Renal cortical epithelial cell (primary cell): ENCODE measurements at regions not wholly inside any gene's neighbourhood (a gene's known extent, or its start where the extent isn't known, plus 50 kb on each side); places are given as distances from the start of the nearest gene placed in this dataset.
"Not testable (repeated sequence)": the region's sequence is repeated elsewhere in the genome, so short reads cannot be mapped to it uniquely, and the experiment has no call there.

Source experiments
- DNase-seq: peaks from one replicate; pipeline ENCODE4 v3.0.0-alpha.2; 2011; ENCODE audit warnings: low read depth

DNA sequence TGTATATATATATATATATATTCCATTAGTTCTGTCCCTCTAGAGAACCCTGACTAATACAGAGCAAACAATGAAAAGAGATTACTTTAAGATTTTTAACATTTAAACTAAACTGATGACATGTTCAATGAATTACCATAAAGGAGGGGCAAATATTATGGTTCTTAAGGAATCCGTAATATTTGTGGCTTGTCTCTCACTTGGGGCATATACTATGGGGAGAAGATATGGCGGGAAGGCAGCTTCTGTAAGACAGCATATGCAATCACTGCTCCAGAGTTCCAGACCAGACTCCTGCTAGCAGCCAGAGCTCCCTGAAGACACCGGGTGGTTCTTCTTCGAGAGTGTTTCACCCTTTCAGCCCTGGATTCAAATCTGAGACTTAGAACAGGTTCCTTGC is 321.1 kb upstream of the NT5E start:
- no peak for DNase-seq

DNA sequence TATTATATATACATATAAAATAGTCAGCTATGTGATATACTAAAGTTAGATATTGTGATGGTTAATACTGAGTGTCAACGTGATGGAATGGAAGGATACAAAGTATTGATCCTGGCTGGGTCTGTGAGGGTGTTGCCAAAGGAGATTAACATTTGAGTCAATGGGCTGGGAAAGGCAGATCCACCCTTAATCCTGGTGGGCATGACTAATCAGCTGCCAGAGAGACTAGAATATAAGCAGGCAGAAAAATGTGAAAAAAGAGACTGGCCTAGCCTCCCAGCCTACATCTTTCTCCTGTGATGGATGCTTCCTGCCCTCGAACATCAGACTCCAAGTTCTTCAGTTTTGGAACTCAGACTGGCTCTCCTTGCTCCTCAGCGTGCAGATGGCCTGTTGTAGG is 321.6 kb upstream of the NT5E start:
- not testable (repeated sequence) for DNase-seq

DNA sequence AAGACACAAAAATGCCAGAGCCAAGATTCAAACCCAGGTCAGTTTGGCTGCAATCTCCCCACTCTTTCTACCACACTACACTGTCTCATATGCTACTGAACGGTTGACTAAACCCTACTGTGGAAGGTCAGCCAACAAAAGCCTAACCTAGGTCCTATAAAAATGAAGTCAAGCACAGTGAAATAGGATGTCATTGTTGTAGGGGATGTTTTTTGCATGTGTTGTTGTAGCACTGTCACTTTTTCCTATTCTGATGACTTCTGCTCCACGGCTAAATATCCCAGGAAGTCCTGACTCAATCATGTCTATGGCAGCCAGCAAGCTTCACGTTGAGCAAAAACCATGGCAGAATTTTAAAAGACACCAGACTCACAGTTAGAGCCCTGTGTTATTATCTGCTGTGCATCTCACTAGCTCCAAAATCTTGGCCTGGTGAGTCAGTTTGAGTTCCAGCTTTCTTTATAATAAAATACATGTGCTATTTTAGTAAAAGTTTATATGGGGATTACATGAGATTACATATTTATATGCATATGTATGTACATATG is 322.1 kb upstream of the NT5E start:
- no peak for DNase-seq

DNA sequence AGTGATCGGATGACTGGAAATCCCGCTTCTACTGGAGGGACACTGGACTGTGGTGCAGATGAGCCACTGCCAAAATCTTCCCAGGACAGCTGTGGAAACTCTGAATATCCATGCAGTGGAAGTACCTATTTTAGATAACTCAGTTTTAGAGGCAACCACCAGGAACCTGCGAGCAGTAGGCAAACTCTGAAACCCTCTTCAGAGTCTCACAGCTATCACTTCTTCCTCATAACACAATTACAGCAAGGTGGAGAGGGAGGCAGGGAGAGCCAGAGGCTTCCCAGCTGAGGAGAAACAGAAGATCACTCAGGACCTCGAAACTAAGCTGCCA is 322.8 kb upstream of the NT5E start:
- DNase-seq: no peak

DNA sequence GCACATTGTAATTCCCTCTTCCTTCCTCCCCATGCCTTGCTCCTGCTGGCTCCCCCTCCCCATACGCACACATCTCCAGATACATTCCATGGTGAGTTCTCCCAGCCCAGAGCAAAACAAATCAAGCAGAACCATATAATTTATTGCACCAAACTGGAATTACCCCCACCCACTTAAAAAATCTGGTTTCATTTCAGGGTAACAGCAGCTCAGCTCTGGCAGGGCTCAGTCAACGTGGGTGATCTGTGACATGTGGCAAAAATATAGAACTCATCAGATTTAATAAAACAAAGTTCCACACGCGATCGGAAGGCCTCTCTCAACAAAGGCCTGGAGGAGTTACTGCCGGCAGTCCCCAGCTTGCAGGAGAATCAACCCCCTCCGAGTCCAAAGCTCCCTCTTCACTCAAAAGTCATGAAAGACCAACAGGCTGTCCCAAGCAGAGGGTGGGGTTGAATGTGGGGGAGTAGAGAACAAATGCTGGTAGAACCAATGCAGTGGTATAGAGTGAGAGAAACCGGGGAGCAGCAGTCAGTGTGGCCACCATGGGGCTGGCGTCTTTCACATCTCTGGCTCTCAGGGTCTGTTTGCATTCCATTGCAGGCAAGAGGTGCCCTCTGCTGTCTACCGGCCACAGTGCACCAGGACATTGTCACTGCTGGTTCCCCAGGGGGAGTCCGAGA is 323.3 kb upstream of the NT5E start:
- DNase-seq: peak; percentile 33

DNA sequence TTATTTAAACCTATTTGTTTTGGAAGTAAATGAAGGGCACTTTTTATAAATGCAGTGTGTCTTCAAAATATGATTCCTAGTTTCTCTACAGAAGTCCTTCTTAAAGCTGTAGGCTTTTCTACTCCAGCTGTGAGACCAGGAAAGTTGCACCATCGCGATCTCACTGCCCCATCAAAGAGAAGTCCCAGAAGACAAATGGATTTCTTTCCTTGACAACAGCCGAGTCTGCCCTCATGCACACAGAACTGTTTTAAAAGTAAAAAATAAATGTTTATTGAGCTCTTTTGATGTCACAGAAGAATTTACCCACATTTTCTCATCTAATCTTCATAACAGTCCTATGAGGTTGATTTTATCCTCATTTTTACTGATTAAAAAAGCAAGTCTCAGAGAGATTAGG is 324.4 kb upstream of the NT5E start:
- no peak for DNase-seq

DNA sequence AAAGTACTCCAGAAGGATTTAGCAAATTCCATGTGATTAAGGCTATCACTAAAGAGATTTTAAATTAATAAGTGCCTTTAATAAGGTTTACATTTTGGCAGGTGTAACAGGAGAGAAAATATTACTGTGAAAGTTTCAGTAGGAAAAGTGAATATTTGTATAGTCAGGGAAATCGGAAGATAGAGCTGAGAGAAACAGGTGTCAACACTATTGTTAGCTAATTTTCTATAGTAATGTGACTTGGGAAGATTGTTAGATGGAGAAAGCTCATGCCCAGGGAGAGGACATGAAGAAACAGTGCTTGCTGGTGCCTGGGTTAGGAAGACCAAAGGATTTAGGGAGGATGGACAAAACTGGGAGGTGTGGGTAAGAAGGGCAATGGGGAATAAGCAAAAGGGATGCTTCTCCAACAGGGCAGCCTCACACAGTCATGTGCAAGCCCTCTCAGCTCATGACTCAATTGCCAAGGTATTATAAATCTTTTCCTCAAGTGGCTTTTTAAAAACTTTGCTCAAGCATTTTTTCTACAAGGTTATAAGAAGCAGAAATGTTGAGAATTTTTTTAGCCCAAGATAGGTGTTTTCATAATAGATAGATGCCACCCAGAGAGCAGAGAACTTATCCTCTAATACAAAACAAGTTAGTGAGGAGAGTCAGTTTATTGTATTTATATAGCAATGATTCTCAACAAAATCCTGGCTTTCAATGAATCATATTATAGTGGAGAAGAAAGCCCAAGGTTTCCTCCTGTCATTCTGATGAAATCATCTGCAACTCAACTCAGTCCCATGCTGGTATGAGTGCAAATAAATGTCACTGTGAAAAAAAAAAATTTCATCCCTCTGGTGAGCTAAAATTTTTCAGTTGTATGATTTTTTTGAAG is 325.2 kb upstream of the NT5E start:
- no peak for DNase-seq

DNA sequence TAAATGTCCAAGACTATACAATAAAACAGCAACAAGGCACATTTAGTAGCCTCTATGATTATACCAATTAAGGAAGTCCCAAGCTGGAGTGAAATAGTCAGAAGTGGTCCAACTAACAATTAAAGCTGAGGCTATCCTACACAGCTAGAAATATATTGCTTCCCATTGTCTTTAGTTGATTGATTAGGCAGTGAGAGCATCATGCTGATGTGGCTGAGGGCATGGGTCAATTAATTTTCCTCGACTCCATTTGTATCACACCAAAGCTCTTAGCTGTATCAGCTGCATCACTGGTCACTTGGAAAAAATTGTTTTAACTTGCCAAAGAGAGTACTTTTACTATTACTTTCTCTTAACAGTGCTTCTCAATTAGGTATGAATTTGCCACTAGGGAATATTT is 328.7 kb upstream of the NT5E start:
- no peak for DNase-seq

DNA sequence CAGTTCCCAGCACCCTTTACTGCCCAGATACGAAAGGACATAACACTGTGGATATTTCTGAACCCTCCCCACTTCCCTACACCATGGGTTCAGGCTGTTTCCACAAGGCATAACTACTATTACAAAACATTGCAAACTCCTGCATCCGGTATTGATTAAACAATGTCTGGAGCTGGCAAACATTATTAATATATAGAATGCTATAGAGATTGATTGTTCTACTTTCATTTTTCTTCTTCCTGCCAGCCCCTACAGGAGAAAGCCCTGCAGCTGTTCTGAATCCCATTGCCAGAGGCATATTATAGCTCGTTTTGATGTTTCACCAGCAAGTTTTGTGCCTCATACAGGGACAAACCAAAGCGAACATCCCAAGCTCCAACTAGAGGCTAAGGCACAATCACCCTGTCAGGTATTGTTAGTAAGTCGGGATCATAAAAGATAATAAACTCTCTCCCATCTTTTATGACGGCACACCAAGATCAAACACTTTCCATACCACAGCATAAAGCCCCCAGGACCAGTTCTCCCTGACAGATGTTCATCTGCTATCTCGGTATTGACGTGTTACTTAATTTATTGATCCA is 331.1 kb upstream of the NT5E start:
- no peak for DNase-seq

DNA sequence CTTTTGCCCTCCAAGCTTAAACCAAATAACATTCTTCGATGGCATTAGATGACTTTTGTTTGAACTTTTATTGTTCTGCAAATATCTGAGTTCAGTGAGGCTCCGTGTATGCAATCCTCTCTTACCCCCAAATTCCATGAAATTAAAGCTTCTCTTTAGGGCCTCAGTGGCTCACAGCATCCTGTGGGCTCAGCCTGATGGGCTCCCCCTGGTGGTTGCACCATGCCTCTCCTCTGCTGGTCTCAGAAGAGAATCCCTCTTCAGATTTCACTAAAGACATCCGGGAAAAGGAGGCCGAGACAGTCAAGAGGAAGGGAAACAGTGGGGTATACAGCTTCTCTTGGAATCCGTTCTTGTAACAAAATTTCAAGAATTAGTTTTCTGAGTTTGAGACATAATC is 331.6 kb upstream of the NT5E start:
- DNase-seq: no peak

DNA sequence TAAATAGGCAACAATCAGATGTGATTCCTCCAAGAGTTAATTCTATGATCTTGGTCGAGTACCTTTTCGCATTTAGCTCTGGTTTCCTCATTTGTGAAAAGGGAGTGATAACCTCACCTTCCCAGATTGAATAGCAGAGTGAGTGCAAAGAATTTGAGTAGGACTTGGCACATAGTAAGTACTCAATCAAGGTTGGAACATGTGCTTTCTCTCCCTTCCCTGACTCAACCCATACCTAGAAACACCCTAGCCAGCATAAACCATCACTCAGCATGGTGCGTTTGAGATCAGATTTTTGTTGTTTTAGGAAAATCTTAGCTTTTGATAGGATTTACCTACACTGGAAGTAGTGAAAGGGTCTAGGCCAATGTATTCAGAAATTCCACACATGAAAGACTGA is 333.4 kb upstream of the NT5E start:
- no peak for DNase-seq

DNA sequence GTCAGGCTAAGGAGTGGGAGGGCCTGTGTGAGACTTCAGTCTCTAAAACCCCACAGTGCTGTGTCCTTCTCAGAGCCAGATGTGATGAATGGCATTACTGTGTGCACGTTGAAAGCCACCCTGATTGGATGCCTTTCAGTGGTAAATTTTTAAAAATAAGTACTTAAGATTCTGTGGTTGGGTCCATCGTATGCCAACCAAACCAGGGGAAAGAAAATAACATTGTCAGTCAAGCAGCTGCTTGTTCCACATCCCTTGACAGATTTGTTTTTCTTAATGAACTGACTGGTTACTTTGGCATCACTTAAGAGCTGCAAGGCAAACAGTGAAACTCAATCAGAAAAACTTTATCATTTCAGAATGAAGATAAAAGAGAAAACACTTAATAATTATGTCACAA is 334.0 kb upstream of the NT5E start:
- DNase-seq: no peak

DNA sequence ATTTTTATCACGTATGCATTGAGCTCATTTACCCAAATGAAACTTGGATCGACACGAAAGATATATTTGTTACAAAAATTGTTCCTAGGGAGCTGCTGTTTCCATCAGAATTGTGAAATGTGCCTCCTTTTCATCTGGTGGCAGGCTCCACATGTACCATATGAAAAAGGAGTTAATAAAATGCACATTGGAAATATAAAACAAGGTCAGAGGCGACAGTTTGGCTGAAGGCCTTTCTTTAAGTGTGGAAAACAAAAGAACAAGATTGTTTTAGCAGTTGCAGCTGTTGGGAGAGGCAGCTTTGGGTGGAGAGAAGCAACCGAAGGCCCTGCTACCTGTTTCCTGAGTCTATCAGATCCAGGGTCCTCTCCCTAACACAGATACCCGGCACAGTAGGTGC is 334.5 kb upstream of the NT5E start:
- DNase-seq: no peak

DNA sequence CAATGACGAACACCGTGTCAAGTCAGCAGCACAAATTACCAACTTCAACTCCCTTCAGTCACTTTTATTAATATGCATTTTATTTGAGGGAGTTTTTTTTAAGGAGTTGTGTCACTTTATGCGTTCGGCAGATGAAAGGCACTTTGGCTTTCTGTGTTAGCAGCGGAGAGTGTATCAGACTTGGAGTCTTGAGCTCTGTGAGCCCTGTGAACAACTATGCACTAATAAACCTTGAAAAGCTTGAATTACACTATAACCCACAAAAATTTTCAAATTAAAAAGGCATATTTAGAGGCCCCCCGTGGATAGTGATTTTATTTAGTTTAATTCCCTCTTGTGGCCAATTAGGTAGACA is 335.3 kb upstream of the NT5E start:
- no peak for DNase-seq

DNA sequence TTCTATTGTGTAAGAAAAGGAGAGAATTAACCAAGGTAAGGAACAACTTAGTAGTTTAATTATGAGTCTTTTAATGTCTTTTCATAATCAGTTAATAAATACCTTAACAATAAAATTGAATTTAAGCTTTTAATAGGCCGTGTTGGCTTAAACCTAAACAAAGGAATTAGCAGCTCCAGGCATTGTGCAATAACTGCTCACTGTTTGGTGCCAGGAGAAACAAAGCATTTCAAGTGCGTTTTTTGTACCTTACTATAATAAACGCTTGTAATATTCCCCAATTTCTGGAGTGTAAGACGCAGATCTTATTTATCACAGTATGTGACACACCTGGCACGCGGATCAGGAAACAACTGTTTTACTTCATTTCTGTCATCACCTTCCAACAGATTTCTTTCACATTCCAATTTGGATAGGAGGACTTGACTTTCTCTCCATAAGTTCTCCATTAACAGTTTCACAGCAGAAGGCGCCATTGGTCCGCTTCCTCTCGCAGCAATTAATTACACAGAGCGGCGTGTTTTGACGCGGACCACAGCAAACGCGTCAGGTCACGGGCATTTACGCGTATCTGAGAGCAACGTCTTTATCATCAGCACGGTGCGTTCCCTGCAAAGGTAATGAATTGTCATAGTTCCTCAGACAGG is 335.8 kb upstream of the NT5E start:
- DNase-seq: no peak

DNA sequence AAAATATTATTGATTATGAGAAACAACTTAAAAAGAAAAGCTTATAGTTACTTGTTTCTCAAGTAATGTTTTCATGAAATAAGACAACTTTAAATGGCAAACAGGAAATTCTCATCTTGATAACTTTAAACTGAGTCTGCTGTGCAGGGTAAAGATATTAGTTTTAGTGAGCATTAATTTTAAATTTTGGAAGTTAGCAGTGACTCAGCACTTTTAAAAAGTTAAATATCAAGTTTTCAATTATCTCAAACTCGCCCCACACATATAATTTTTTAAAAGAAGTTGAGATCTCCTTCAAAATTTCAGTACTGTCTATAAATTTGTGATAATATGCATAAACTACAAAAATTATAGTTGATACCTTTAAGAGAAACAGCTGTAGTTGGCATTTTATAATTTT is 337.3 kb upstream of the NT5E start:
- DNase-seq: no peak

DNA sequence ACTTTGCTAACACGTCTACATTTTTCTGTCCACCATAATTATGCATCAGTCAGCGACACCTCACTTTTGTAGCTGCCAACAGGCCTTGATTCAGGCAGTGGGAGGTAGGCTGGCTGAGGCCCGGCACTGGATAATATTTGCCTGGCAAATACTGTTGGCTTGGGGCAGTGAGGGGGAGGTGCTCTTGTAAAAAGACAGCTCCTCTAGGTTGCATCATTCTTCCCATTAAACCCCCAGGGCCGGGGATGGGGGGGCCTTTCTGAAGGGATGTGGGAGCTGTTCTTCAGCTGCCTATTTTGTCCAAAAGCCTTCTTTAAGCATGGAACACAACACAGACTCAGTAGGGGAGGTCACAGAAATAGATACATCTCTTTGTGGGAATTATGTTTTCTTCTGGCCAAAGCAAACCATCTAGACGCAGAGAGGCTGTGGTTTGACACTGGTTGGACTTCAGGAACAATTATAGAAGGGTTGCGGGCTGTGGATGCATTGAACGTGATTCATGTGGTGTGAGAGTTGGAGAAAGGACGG is 338.3 kb upstream of the NT5E start:
- DNase-seq: no peak

DNA sequence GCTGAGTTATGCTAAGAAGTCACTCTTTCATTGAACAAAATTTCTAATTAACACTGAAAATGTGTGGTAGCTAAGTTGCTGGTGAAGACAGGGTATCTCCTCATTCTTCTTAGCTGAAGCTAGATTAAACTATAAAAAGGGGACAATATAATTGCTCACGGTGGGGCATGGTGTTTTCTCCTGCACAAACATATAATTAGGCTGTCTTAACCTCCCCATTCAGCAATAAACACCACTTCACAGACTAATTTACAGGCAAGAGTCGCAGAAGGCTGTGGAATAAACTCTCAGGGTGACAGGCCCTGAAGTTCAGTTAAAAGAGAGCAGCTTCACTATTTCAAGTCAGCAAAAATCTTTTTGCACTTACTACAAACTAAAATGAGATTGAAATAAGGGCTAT is 338.9 kb upstream of the NT5E start:
- no peak for DNase-seq

DNA sequence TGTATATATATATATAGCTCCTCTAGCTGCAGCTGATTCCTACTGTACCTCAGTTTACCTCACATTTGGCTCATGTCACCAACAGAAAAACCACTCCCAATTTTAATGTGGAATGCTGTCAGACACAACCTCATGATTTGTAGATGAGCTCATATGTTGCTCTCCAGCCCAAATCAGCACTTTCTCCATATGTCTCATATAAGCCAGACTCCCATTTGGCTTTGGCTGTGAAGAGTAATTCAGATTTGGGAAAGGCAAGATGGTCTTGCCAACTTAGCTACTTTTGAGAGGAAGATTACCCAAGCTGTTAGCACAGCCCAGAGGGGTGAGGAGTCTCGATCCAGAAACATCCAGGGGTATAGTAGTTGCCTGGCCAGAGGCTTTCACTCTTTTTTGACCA is 342.2 kb upstream of the NT5E start:
- no peak for DNase-seq

DNA sequence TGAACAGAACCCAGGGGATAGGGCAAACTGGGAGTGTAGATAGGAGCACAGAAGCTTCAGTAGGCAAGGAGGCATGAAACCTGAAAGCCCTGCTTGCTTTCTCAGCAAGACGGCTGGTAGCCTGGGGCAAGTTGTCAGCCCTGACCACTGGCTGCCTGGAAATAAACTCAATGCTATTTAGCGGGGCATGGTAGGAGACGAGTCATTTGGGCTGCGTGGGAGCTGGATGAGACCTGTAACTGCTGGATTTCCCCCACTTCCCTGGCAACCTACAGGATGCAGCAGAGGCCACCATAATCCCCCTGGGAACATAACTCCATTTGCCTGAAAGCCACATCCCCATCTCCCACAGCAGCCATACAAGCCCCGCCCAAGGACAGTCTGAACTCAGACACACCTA is 332.6 kb upstream of the TBX18 start:
- no peak for DNase-seq

DNA sequence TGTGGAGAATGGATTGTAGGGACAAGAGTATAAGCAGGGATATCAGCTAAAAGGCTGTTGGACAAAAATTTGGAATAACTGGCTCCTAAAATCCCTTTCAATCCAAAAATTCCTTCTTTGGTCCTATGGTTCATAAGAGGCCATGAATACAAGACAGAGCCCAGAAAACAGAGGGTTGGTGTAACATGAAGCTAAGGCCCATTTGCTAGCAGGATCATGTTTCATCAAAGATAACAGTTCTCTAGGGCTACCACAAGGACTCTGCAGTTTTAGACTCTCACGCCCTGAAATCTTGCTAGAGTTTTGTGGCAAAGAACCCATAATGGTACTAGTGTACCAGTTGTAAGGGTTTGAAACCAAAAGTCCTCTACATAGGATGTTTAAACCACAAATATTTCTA is 327.8 kb upstream of the TBX18 start:
- DNase-seq: no peak

DNA sequence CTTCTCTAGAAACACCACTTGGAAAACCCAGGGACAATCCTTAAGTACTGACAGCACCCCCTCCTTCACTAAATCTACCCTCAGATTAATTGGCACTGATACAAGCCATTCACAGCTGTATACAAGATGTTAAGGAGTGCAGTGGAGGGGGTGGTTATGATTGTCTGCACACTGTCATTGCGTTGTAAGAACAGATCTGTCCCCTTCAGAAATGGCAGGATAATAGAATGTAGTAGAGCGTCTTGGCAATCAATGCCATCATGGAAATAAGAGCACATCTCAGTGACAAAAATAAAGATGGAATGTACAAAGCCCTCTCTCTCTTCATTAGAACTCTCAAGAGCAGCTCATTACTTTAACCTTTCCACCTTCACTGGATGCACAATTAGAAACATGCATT is 324.9 kb upstream of the TBX18 start:
- DNase-seq: no peak
